ENCODE measurements at regions not wholly inside any gene's neighbourhood (a gene's known extent, or its start where the extent isn't known, plus 50 kb on each side); places are given as distances from the start of the nearest gene placed in this dataset.

GRCh38 chr4:53809816-53810215 lies 218.5 kb upstream of the LNX1 start:
- DNase-seq, result no peak

GRCh38 chr4:53805291-53805690 lies 214.0 kb upstream of the LNX1 start:
- DNase-seq, result no peak

- DNase-seq, result peak; percentile 54
These were observed 213.4 kb upstream of the LNX1 start for GRCh38 chr4:53804719-53805118.

GRCh38 chr4:53802500-53802899 lies 211.2 kb upstream of the LNX1 start:
- no peak for DNase-seq

- DNase-seq, result no peak
These were observed 210.1 kb upstream of the LNX1 start for GRCh38 chr4:53801373-53801772.

GRCh38 chr4:53800741-53801140 lies 209.5 kb upstream of the LNX1 start:
- DNase-seq, result no peak

- DNase-seq, result no peak
These were observed 201.8 kb upstream of the LNX1 start for GRCh38 chr4:53793096-53793495.

GRCh38 chr4:53790286-53790685 lies 199.0 kb upstream of the LNX1 start:
- DNase-seq, result no peak

GRCh38 chr4:53788621-53789020 lies 197.3 kb upstream of the LNX1 start:
- no peak for DNase-seq

- no peak for DNase-seq
These were observed 196.7 kb upstream of the LNX1 start for GRCh38 chr4:53788011-53788410.

- no peak for DNase-seq
These were observed 195.3 kb upstream of the LNX1 start for GRCh38 chr4:53786632-53787031.

GRCh38 chr4:53785996-53786395 lies 194.7 kb upstream of the LNX1 start:
- DNase-seq, result no peak

- no peak for DNase-seq
These were observed 192.8 kb upstream of the LNX1 start for GRCh38 chr4:53784112-53784511.

- DNase-seq, result no peak
These were observed 192.0 kb upstream of the LNX1 start for GRCh38 chr4:53783208-53783859.

GRCh38 chr4:53782458-53782845 lies 191.2 kb upstream of the LNX1 start:
- peak; percentile 43 for DNase-seq

- DNase-seq, result no peak
These were observed 190.6 kb upstream of the LNX1 start for GRCh38 chr4:53781629-53782457.

GRCh38 chr4:53780736-53781400 lies 189.6 kb upstream of the LNX1 start:
- DNase-seq, result no peak

- no peak for DNase-seq
These were observed 187.7 kb upstream of the LNX1 start for GRCh38 chr4:53779025-53779424.

GRCh38 chr4:53778155-53778554 lies 186.9 kb upstream of the LNX1 start:
- DNase-seq, result no peak

GRCh38 chr4:53777244-53777984 lies 186.1 kb upstream of the LNX1 start:
- DNase-seq, result no peak

GRCh38 chr4:53776141-53776540 lies 184.9 kb upstream of the LNX1 start:
- no peak for DNase-seq

GRCh38 chr4:53775381-53775780 lies 184.1 kb upstream of the LNX1 start:
- no peak for DNase-seq

GRCh38 chr4:53771326-53771725 lies 180.0 kb upstream of the LNX1 start:
- DNase-seq, result no peak
